ENCODE measurements at regions not wholly inside any gene's neighbourhood (a gene's known extent, or its start where the extent isn't known, plus 50 kb on each side); places are given as distances from the start of the nearest gene placed in this dataset.

GRCh38 chr2:871926-872680 lies 78.5 kb upstream of the SNTG2 start:
- Mint-ChIP-seq H3K9me3 (no peaks in the 10 kb centered on the region), H3K27me3 (ENCODE audit: low read depth) (peaks cover 24% of the 10 kb centered on the region), H3K4me3 (no peak overlapping the region), H3K36me3 (ENCODE audit: insufficient read depth in 1 of 3, low read depth in 3 of 3) (no peaks in the 10 kb centered on the region; a peak in 1 of 7 replicates), H3K27ac (no peak overlapping the region), H3K4me1 (peaks cover 5 to 8% of the 10 kb centered on the region in 2 experiments; a peak in 3 of 4 replicates)
- Histone ChIP-seq H3K4me1 (ENCODE audit: insufficient read depth, low read length) (no peaks in the 10 kb centered on the region), H3K9ac (ENCODE audit: extremely low read depth, insufficient read length, low read length) (no peak overlapping the region), H3K4ac (ENCODE audit: low read depth, low read length) (no peak overlapping the region), H4K5ac (ENCODE audit: insufficient read length, low read depth, low read length) (no peak overlapping the region), H2BK12ac (ENCODE audit: insufficient read length, low read depth, low read length) (no peak overlapping the region), H2BK5ac (ENCODE audit: insufficient read length, low read length) (no peak overlapping the region), H3K18ac (ENCODE audit: insufficient read length, low read depth, low read length) (peak overlapping the region; percentile 9), H3K27me3 (ENCODE audit: insufficient read depth, low read length) (no peaks in the 10 kb centered on the region), H3K79me1 (ENCODE audit: insufficient read depth, low read depth, low read length, poor library complexity, severe bottlenecking) (no peaks in the 10 kb centered on the region), H2AK5ac (ENCODE audit: insufficient read length, low read length) (no peak overlapping the region), H3K23me2 (ENCODE audit: insufficient read length, low read depth, low read length, poor library complexity, severe bottlenecking) (no peaks in the 10 kb centered on the region), H3K79me2 (ENCODE audit: insufficient read depth, low read length) (no peaks in the 10 kb centered on the region), H2BK15ac (ENCODE audit: low read depth, low read length) (no peak overlapping the region), H3K27ac (ENCODE audit: insufficient read length, low read depth, low read length) (no peak overlapping the region), H3K9me3 (ENCODE audit: control insufficient read depth, low read depth, low read length) (no peaks in the 10 kb centered on the region), H2BK20ac (ENCODE audit: low read depth, low read length, poor library complexity, severe bottlenecking) (no peak overlapping the region), H4K91ac (ENCODE audit: insufficient read length, low read depth, low read length) (no peak overlapping the region), H2AFZ (ENCODE audit: low read length) (no peak overlapping the region), H4K8ac (replicated peaks; ENCODE audit: insufficient read length, low read depth, low read length) (no peak overlapping the region), H2BK120ac (ENCODE audit: low read depth, low read length, poor library complexity, severe bottlenecking) (no peak overlapping the region), H3K4me2 (ENCODE audit: insufficient read depth, insufficient read length, low read length) (no peak overlapping the region), H3K14ac (ENCODE audit: insufficient read depth, low read length) (no peak overlapping the region), H3K56ac (ENCODE audit: insufficient read length, low read depth, low read length) (no peak overlapping the region), H3T11ph (ENCODE audit: low read length) (no peak overlapping the region), H3K23ac (ENCODE audit: insufficient read length, low read depth, low read length) (no peak overlapping the region), H4K20me1 (ENCODE audit: control insufficient read depth, insufficient read depth, insufficient read length) (no peaks in the 10 kb centered on the region)
- WGBS (ENCODE audit: extremely low coverage, insufficient read length, low lambda C conversion rate), result no CpG with 5 or more reads among the region's 19 CpGs
- peak; percentile 18 for DNase-seq
- TF ChIP-seq CTCF (conservative IDR thresholded peaks at IDR 0.05), result no peak

All from H9 (cell line).